ENCODE measurements at regions not wholly inside any gene's neighbourhood (a gene's known extent, or its start where the extent isn't known, plus 50 kb on each side); places are given as distances from the start of the nearest gene placed in this dataset.

DNA sequence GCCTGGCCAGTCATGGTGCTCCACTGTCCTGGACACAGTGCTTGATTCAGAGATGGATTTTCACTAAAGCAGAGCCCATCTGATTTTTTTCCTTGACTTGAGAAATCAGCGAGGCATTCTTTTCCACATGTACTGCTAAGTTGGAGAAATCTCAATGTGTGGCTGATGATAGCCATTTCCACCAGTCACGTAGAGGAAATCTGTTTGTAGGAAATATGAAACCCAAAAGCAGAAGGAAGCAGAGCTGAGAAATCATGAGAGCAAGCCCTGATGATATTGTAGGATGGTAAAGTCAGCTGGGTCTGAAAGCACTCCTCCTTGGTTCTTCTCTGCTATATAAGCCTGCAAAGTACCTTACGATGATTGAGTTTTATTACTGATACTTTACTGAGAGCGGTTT, 1233.4 kb downstream of the ROBO2 start:
- Histone ChIP-seq H3K27ac (no peak overlapping the region), H3K36me3 (no peaks in the 10 kb centered on the region), H3K4me1 (no peaks in the 10 kb centered on the region), H3K27me3 (no peaks in the 10 kb centered on the region), H3K4me3 (no peak overlapping the region), H3K9me3 (no peaks in the 10 kb centered on the region)
- no peak for DNase-seq (ENCODE audit: extremely low spot score in 2 of 2)
- TF ChIP-seq, protein P1, sequence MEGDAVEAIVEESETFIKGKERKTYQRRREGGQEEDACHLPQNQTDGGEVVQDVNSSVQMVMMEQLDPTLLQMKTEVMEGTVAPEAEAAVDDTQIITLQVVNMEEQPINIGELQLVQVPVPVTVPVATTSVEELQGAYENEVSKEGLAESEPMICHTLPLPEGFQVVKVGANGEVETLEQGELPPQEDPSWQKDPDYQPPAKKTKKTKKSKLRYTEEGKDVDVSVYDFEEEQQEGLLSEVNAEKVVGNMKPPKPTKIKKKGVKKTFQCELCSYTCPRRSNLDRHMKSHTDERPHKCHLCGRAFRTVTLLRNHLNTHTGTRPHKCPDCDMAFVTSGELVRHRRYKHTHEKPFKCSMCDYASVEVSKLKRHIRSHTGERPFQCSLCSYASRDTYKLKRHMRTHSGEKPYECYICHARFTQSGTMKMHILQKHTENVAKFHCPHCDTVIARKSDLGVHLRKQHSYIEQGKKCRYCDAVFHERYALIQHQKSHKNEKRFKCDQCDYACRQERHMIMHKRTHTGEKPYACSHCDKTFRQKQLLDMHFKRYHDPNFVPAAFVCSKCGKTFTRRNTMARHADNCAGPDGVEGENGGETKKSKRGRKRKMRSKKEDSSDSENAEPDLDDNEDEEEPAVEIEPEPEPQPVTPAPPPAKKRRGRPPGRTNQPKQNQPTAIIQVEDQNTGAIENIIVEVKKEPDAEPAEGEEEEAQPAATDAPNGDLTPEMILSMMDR (IDR thresholded peaks at IDR 0.05), result no peak
- TF ChIP-seq POLR2AphosphoS5 (IDR thresholded peaks at IDR 0.05; ENCODE audit: insufficient read depth in 1 of 2, low read depth in 1 of 2), result no peak
- intact Hi-C loops (cut with DNase I), result no loop called here

DNA sequence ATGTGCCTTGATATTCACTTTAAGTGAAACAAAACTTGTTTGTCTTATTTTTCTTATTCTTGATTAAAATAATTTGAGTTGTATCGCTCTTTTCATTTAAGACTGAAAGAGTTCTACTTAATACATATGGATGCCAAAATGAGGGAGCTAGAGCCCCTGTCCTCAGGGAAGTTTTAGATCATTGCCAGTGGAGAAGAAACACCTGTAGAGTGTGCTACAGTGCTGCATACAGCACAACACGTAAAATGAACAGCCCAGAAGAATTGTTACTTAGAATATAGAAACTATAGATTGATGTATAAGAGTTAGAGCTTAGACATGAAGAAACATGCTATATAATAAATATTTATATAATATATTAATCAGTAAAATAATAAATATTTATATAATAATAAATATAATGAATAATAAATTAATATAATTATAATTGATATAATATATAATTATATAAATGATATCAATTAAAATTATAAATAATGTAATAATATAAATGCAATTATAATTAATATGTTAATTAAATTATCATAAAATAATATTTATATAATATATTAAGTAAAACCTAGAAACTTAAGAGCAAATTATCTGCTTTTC, 1234.7 kb downstream of the ROBO2 start:
- DNase-seq (ENCODE audit: extremely low spot score in 2 of 2), result no peak

DNA sequence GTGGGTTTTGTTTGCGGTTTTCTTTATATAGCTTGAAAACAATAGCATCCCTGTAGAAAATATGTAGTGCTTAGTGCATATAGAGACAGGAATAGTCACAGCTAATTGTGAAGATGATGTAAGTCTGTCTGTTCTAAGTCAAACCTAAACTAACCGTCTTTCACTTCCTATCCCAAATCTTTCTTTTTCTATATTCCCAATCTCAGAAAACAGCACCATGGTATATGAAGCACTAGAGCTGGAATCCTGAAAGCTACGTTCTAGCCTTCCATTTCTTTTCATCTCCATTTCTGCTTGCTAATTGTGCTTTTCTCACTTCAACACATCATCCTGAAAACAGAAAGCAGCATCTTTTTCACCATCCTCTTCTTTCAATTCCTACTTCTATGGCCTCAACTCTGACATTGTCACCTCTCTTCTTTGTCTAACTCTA, 1235.5 kb downstream of the ROBO2 start:
- intact Hi-C loops (cut with DNase I), result no loop called here
- Histone ChIP-seq H3K4me3 (no peak overlapping the region), H3K27me3 (no peaks in the 10 kb centered on the region), H3K4me1 (no peaks in the 10 kb centered on the region), H3K36me3 (no peaks in the 10 kb centered on the region), H3K27ac (no peak overlapping the region), H3K9me3 (no peaks in the 10 kb centered on the region)
- no peak for DNase-seq (ENCODE audit: extremely low spot score in 2 of 2)
- TF ChIP-seq, protein P1 (IDR thresholded peaks at IDR 0.05), result no peak
- no peak for TF ChIP-seq POLR2AphosphoS5 (IDR thresholded peaks at IDR 0.05; ENCODE audit: insufficient read depth in 1 of 2, low read depth in 1 of 2)
- TF ChIP-seq POLR2A (IDR thresholded peaks at IDR 0.05), result no peak

More for the DNA sequence above, 1234.7 kb downstream of the ROBO2 start:
- H3K9me3 ChIP-seq, result no peaks in the 10 kb centered on the region
- no peak overlapping the region for H3K27ac ChIP-seq
- H3K36me3 ChIP-seq, result no peaks in the 10 kb centered on the region
- no peak for TF ChIP-seq POLR2A (IDR thresholded peaks at IDR 0.05)
- H3K27me3 ChIP-seq, result no peaks in the 10 kb centered on the region
- no peaks in the 10 kb centered on the region for H3K4me1 ChIP-seq
- intact Hi-C loops (cut with DNase I), result no loop called here
- no peak overlapping the region for H3K4me3 ChIP-seq

DNA sequence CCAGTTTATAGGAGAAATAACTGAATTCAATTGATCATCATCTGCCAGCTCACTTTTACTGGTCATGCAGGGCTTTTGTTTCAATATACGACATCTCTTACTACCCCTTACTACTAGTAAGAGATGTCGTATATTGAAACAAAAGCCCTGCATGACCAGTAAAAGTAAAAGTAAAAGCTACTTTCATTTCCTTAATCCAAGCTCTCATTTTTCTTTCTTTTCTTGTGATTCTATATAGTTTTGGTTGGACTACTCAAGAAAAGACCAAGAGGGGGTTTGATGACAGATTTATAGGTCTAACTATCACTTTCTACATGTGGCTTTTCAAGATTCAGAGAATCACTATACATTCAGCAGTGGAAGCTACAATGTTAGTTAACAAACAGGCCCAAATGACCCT, 1237.3 kb downstream of the ROBO2 start:
- Histone ChIP-seq H3K36me3 (no peaks in the 10 kb centered on the region), H3K27ac (no peak overlapping the region), H3K4me3 (no peak overlapping the region), H3K9me3 (no peaks in the 10 kb centered on the region), H3K27me3 (no peaks in the 10 kb centered on the region), H3K4me1 (no peaks in the 10 kb centered on the region)
- no peak for DNase-seq (ENCODE audit: extremely low spot score in 2 of 2)
- TF ChIP-seq POLR2AphosphoS5 (IDR thresholded peaks at IDR 0.05; ENCODE audit: insufficient read depth in 1 of 2, low read depth in 1 of 2) (no peak), POLR2A (IDR thresholded peaks at IDR 0.05) (no peak)
- TF ChIP-seq, protein P1 (IDR thresholded peaks at IDR 0.05), result no peak
- intact Hi-C loops (cut with DNase I), result no loop called here

DNA sequence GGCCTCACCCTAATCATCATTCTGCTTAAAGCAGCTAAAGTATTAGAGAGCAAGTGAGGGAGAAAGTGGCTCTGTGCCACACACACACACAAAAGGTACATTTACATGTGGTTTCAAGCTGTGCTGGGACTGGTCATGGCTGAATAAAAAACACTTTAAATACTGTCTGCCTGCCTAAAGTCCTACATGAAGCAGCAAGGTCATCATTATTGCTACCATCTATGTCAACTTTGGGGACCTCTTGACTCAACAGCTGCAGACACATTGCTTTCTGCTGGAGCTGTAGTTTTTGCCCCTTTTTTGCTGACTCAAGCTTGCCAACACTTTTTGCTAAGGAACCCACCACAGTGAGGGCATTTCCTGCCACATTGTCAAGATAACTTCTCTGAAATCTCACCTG, 1237.9 kb downstream of the ROBO2 start:
- Histone ChIP-seq H3K36me3 (no peaks in the 10 kb centered on the region), H3K27me3 (no peaks in the 10 kb centered on the region), H3K4me3 (no peak overlapping the region), H3K9me3 (no peaks in the 10 kb centered on the region), H3K4me1 (no peaks in the 10 kb centered on the region), H3K27ac (no peak overlapping the region)
- intact Hi-C loops (cut with DNase I), result no loop called here
- DNase-seq (ENCODE audit: extremely low spot score in 2 of 2), result no peak
- no peak for TF ChIP-seq POLR2AphosphoS5 (IDR thresholded peaks at IDR 0.05; ENCODE audit: insufficient read depth in 1 of 2, low read depth in 1 of 2)
- TF ChIP-seq POLR2A (IDR thresholded peaks at IDR 0.05), result no peak
- TF ChIP-seq, protein P1 (IDR thresholded peaks at IDR 0.05), result no peak

Data from vagina (tissue), 2 donors.